Breast epithelium (tissue), 4 donors: ENCODE measurements at regions not wholly inside any gene's neighbourhood (a gene's known extent, or its start where the extent isn't known, plus 50 kb on each side); places are given as distances from the start of the nearest gene placed in this dataset.
"Not testable (repeated sequence)": the region's sequence is repeated elsewhere in the genome, so short reads cannot be mapped to it uniquely, and the experiment has no call there.

ENCODE experiments used
- DNase-seq, 2 donors: peaks; one replicate each; pipeline ENCODE4 v3.0.0-alpha.2; 2019; ENCODE audit warnings: low spot score in 2 of 2
- H3K27ac ChIP-seq, 2 donors: fragments of 200-600 bp; sonication (generic) in 1 of 2; one replicate each; pipeline ENCODE4 v1.5.1; 2016 to 2019; ENCODE audit warnings: mild to moderate bottlenecking in 1 of 2
- H3K27me3 ChIP-seq, 2 donors: fragments of 200-600 bp; sonication (generic) in 1 of 2; one replicate each; pipeline versions ENCODE4 v1.5.1 to v1.6.0; 2017 to 2019; ENCODE audit warnings: control low read depth in 1 of 2, mild to moderate bottlenecking in 1 of 2
- H3K36me3 ChIP-seq: fragments of 200-600 bp; one replicate; pipeline ENCODE4 v1.5.1; 2019
- H3K4me1 ChIP-seq, 2 donors: fragments of 200-600 bp; sonication (generic); one replicate each; pipeline ENCODE4 v1.5.1; 2016 to 2019; ENCODE audit warnings: control low read depth in 1 of 2
- H3K4me3 ChIP-seq, 3 donors: fragments of 200-600 bp; sonication (generic); 1 replicate in 2 of 3; 2 replicates in 1 of 3; pipeline ENCODE4 v1.5.1; 2016 to 2019; ENCODE audit warnings: mild to moderate bottlenecking in 3 of 3, moderate library complexity in 2 of 3
- H3K9me3 ChIP-seq, 2 donors: fragments of 200-600 bp; sonication (generic) in 1 of 2; one replicate each; pipeline ENCODE4 v1.5.1; 2016 to 2019; ENCODE audit warnings: control low read depth in 1 of 2
- POLR2A ChIP-seq: fragments of 450-650 bp; IDR thresholded peaks from one replicate; pipeline ENCODE4 v1.6.1; 2016; ENCODE audit warnings: antibody characterized with exemption, mild to moderate bottlenecking, moderate library complexity
- POLR2AphosphoS5 ChIP-seq, 3 donors: sonication (generic); formaldehyde crosslinking; IDR thresholded peaks; one replicate each; pipeline ENCODE4 v1.6.1; 2017; ENCODE audit warnings: antibody characterized with exemption in 3 of 3
- intact Hi-C: fragments of 100-400 bp; cut with DNase I; formaldehyde crosslinking; loops from one replicate; pipeline ENCODE4 v1.15.1; 2023; ENCODE audit warnings: low total_unique reads
- TF ChIP-seq, protein P1 (sequence below), 3 donors: fragments of 450-650 bp; IDR thresholded peaks; one replicate each; pipeline ENCODE4 v1.5.1; 2016 to 2017; ENCODE audit warnings: antibody characterized with exemption in 3 of 3, mild to moderate bottlenecking in 3 of 3, moderate library complexity in 3 of 3

GRCh38 chr14:53398616-53399015 lies 245.5 kb upstream of the DDHD1 start:
- no peaks in the 10 kb centered on the region for H3K36me3 ChIP-seq
- intact Hi-C loops, result no loop called here
- TF ChIP-seq, protein P1, sequence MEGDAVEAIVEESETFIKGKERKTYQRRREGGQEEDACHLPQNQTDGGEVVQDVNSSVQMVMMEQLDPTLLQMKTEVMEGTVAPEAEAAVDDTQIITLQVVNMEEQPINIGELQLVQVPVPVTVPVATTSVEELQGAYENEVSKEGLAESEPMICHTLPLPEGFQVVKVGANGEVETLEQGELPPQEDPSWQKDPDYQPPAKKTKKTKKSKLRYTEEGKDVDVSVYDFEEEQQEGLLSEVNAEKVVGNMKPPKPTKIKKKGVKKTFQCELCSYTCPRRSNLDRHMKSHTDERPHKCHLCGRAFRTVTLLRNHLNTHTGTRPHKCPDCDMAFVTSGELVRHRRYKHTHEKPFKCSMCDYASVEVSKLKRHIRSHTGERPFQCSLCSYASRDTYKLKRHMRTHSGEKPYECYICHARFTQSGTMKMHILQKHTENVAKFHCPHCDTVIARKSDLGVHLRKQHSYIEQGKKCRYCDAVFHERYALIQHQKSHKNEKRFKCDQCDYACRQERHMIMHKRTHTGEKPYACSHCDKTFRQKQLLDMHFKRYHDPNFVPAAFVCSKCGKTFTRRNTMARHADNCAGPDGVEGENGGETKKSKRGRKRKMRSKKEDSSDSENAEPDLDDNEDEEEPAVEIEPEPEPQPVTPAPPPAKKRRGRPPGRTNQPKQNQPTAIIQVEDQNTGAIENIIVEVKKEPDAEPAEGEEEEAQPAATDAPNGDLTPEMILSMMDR (IDR thresholded peaks at IDR 0.05), result no peak
- TF ChIP-seq POLR2AphosphoS5 (IDR thresholded peaks at IDR 0.05), result no peak
- no peak overlapping the region for H3K4me3 ChIP-seq
- no peak overlapping the region for H3K27ac ChIP-seq
- peaks cover 7 to 12% of the 10 kb centered on the region in 2 donors for H3K9me3 ChIP-seq
- H3K4me1 ChIP-seq, result no peaks in the 10 kb centered on the region
- no peaks in the 10 kb centered on the region for H3K27me3 ChIP-seq
- no peak for DNase-seq

DNA sequence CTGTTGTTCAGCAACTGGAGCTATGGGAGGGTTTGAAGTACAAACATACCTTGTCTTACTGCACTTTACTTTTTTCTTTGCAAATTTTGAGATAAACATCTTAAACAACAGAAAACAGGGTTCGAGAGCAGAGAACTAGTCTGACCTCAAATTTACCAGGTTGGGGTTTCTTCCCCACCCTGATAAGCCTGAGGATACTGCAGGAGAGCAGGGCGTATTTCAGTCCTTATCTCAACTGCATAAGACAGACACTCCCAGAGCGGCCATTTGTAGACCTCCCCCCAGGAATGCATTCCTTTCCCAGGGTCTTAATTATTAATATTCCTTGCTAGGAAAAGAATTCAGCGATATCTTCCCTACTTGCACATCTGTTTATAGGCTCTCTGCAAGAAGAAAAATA lies 242.1 kb upstream of the DDHD1 start:
- DNase-seq, intact Hi-C loops, H3K27me3 ChIP-seq, H3K4me1 ChIP-seq, H3K27ac ChIP-seq, H3K4me3 ChIP-seq, H3K36me3 ChIP-seq: not testable (repeated sequence)
- H3K9me3 ChIP-seq, result peaks cover 7 to 12% of the 10 kb centered on the region in 2 donors

GRCh38 chr14:53391631-53392285 lies 238.6 kb upstream of the DDHD1 start:
- no peak for DNase-seq
- peaks cover 7 to 12% of the 10 kb centered on the region in 2 donors for H3K9me3 ChIP-seq
- intact Hi-C loops, result loop anchor here (5.0 kb wide), 1 partner anchor 1151 kb away; no protein-coding TSS in a partner anchor
- no peak overlapping the region for H3K4me3 ChIP-seq
- no peaks in the 10 kb centered on the region for H3K36me3 ChIP-seq
- no peaks in the 10 kb centered on the region for H3K27me3 ChIP-seq
- TF ChIP-seq POLR2AphosphoS5 (IDR thresholded peaks at IDR 0.05) (no peak), POLR2A (no peak)
- TF ChIP-seq, protein P1 (IDR thresholded peaks at IDR 0.05), result no peak
- no peaks in the 10 kb centered on the region for H3K4me1 ChIP-seq
- H3K27ac ChIP-seq, result no peak overlapping the region

DNA sequence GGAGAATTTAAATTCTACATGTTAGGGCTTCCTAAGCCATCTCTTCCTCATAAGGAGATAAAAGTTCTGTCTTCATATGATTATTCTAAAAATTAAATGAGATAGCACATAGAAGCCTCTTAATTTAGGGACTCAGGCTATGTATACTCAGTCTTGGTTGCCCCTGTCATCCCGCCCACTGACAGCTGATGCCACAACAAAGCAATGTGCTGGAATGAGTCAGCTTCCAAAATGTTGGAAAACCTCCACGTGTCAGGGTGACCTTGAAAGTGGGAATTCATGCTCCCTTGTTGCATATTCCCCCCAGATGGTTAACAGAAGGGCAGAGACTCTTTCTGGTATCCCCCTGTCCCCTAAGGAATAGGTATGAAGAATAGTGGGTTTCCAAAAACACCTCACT lies 238.0 kb upstream of the DDHD1 start:
- Histone ChIP-seq H3K36me3 (no peaks in the 10 kb centered on the region), H3K4me3 (no peak overlapping the region), H3K27me3 (no peaks in the 10 kb centered on the region), H3K4me1 (no peaks in the 10 kb centered on the region), H3K9me3 (peaks cover 7 to 12% of the 10 kb centered on the region in 2 donors), H3K27ac (no peak overlapping the region)
- intact Hi-C loops, result loop anchor here (5.0 kb wide), 1 partner anchor 1151 kb away; no protein-coding TSS in a partner anchor
- TF ChIP-seq POLR2A, result no peak
- no peak for TF ChIP-seq POLR2AphosphoS5 (IDR thresholded peaks at IDR 0.05)
- TF ChIP-seq, protein P1 (IDR thresholded peaks at IDR 0.05), result no peak
- DNase-seq, result no peak

DNA sequence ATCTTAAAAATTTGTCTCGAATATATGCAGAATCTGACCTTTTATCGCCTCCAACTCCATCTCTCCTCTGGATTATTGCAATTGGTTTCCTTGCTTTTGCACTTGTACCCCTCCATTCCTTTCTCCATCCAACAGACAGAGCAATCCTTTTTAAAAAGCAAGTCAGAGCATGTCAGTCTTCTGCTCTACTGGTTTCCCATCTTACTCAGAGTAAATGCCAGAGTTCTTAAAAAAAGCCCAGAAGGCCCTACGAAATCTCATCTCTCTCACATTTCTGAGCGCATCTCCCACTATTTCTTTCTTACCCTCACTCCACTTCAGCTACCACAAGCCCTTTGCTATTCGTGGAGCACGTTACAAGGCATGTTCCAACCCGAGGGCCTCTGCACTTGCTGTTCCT lies 236.9 kb upstream of the DDHD1 start:
- Histone ChIP-seq H3K27me3 (no peaks in the 10 kb centered on the region), H3K36me3 (no peaks in the 10 kb centered on the region), H3K27ac (no peak overlapping the region), H3K4me1 (no peaks in the 10 kb centered on the region), H3K9me3 (peaks cover 1 to 6% of the 10 kb centered on the region in 2 donors), H3K4me3 (no peak overlapping the region)
- TF ChIP-seq POLR2AphosphoS5 (IDR thresholded peaks at IDR 0.05) (no peak), POLR2A (no peak)
- TF ChIP-seq, protein P1 (IDR thresholded peaks at IDR 0.05), result no peak
- intact Hi-C loops, result loop anchor here (5.0 kb wide), 1 partner anchor 1152 kb away; no protein-coding TSS in a partner anchor
- no peak for DNase-seq
